Trophoblast cell (in vitro differentiated cells and primary cell): ENCODE measurements at regions not wholly inside any gene's neighbourhood (a gene's known extent, or its start where the extent isn't known, plus 50 kb on each side); places are given as distances from the start of the nearest gene placed in this dataset.

Experiments
- DNase-seq, 2 donors: peaks; one replicate each; pipeline ENCODE4 v3.0.0-alpha.2; 2016
- H2AFZ ChIP-seq: 2 replicates; pipeline ENCODE4 v1.6.1; 2013; ENCODE audit warnings: low read length, moderate library complexity, mild to moderate bottlenecking; ENCODE audit not compliant: insufficient read depth, poor library complexity
- H2AK5ac ChIP-seq: 2 replicates; pipeline ENCODE4 v1.6.1; 2013; ENCODE audit warnings: mild to moderate bottlenecking, low read length
- H2BK120ac ChIP-seq: 2 replicates; pipeline ENCODE4 v1.6.1; 2013; ENCODE audit warnings: low read length, mild to moderate bottlenecking, moderate library complexity; ENCODE audit not compliant: insufficient read depth, poor library complexity
- H2BK12ac ChIP-seq: 2 replicates; pipeline ENCODE4 v1.6.1; 2013; ENCODE audit warnings: mild to moderate bottlenecking, low read length, moderate library complexity
- H2BK5ac ChIP-seq: 2 replicates; pipeline ENCODE4 v1.6.1; 2013; ENCODE audit warnings: low read length, low read depth, moderate library complexity, mild to moderate bottlenecking; ENCODE audit not compliant: poor library complexity
- H3K14ac ChIP-seq: 2 replicates; pipeline ENCODE4 v1.6.1; 2013; ENCODE audit warnings: mild to moderate bottlenecking, low read length
- H3K18ac ChIP-seq: 2 replicates; pipeline ENCODE4 v1.6.1; 2013; ENCODE audit warnings: mild to moderate bottlenecking, low read length
- H3K23ac ChIP-seq: 2 replicates; pipeline ENCODE4 v1.6.1; 2013; ENCODE audit warnings: low read length
- H3K27ac ChIP-seq: 2 replicates; pipeline ENCODE4 v1.5.1; 2013; ENCODE audit warnings: low read depth, mild to moderate bottlenecking, inconsistent platforms, low read length, moderate library complexity
- H3K27me3 ChIP-seq: 2 replicates; pipeline ENCODE4 v1.6.1; 2013; ENCODE audit warnings: inconsistent platforms, mild to moderate bottlenecking, low read length, moderate library complexity; ENCODE audit not compliant: insufficient read depth
- H3K36me3 ChIP-seq, 2 experiments: 1 replicate in 1 of 2; 2 replicates in 1 of 2; pipeline ENCODE4 v1.6.1; 2013; ENCODE audit warnings: low read length in 2 of 2, mild to moderate bottlenecking in 2 of 2, moderate library complexity in 1 of 2; ENCODE audit not compliant: insufficient read depth in 2 of 2, control insufficient read depth in 1 of 2
- H3K4ac ChIP-seq: 2 replicates; pipeline ENCODE4 v1.6.1; 2013; ENCODE audit warnings: low read depth, mild to moderate bottlenecking, low read length, moderate library complexity
- H3K4me1 ChIP-seq, 2 experiments: 1 replicate in 1 of 2; 2 replicates in 1 of 2; pipeline ENCODE4 v1.6.1; 2013; ENCODE audit warnings: low read length in 2 of 2, mild to moderate bottlenecking in 2 of 2, moderate library complexity in 1 of 2; ENCODE audit not compliant: insufficient read depth in 2 of 2, control insufficient read depth in 1 of 2
- H3K4me2 ChIP-seq: 2 replicates; pipeline ENCODE4 v1.6.1; 2013; ENCODE audit warnings: inconsistent platforms, mild to moderate bottlenecking, low read length, moderate library complexity
- H3K4me3 ChIP-seq: 2 replicates; pipeline ENCODE4 v1.5.1; 2013; ENCODE audit warnings: mild to moderate bottlenecking, low read depth, low read length, inconsistent platforms
- H3K79me1 ChIP-seq: one replicate; pipeline ENCODE4 v1.6.1; 2013; ENCODE audit warnings: low read length
- H3K79me2 ChIP-seq: 2 replicates; pipeline ENCODE4 v1.6.1; 2013; ENCODE audit warnings: low read length, mild to moderate bottlenecking; ENCODE audit not compliant: control insufficient read depth, insufficient read depth, poor library complexity
- H3K9ac ChIP-seq: 2 replicates; pipeline ENCODE4 v1.6.1; 2013; ENCODE audit warnings: mild to moderate bottlenecking, low read length
- H3K9me3 ChIP-seq: 2 replicates; pipeline ENCODE4 v1.6.1; 2013; ENCODE audit warnings: low read depth, mild to moderate bottlenecking, control low read depth, inconsistent platforms, low read length; ENCODE audit not compliant: insufficient read depth
- H4K12ac ChIP-seq: 2 replicates; pipeline ENCODE4 v1.6.1; 2013; ENCODE audit warnings: low read depth, mild to moderate bottlenecking, low read length, moderate library complexity
- H4K8ac ChIP-seq: 2 replicates; pipeline ENCODE4 v1.6.1; 2013; ENCODE audit warnings: low read depth, mild to moderate bottlenecking, low read length, moderate library complexity
- H4K91ac ChIP-seq: one replicate; pipeline ENCODE4 v1.6.1; 2013; ENCODE audit warnings: low read depth, mild to moderate bottlenecking, low read length, moderate library complexity
- WGBS: extraction: QIAGEN DNeasy Blood & Tissue Kit; methylation state at CpG from one replicate; pipeline ENCODE4 v1.1.7; 2013; ENCODE audit warnings: missing lambda C conversion rate; ENCODE audit not compliant: insufficient read length, insufficient coverage; ENCODE audit errors: extremely low coverage; 5-methylcytosine and 5-hydroxymethylcytosine counted together

GRCh38 chr14:38808734-38809455, 294.1 kb downstream of the SEC23A start:
- Histone ChIP-seq H4K8ac (peak overlapping the region; percentile 16), H3K9ac (no peak overlapping the region), H2BK12ac (no peak overlapping the region), H3K36me3 (no peaks in the 10 kb centered on the region), H2BK120ac (no peak overlapping the region), H3K23ac (no peak overlapping the region), H3K27me3 (no peaks in the 10 kb centered on the region), H4K91ac (no peak overlapping the region), H3K4me2 (no peak overlapping the region), H3K4me1 (no peaks in the 10 kb centered on the region), H3K79me1 (no peaks in the 10 kb centered on the region), H2AFZ (no peak overlapping the region), H3K4me3 (no peak overlapping the region), H2AK5ac (no peak overlapping the region), H3K27ac (no peak overlapping the region), H3K79me2 (no peaks in the 10 kb centered on the region), H4K12ac (peak overlapping the region; percentile 47), H3K9me3 (no peaks in the 10 kb centered on the region), H2BK5ac (no peak overlapping the region), H3K14ac (no peak overlapping the region), H3K4ac (no peak overlapping the region), H3K18ac (no peak overlapping the region)
- no CpG with 5 or more reads among the region's 7 CpGs for WGBS
- no peak for DNase-seq

GRCh38 chr14:38799671-38800070, 303.4 kb downstream of the SEC23A start:
- no peak overlapping the region for H3K23ac ChIP-seq
- H3K4me2 ChIP-seq, result no peak overlapping the region
- H3K79me2 ChIP-seq, result no peaks in the 10 kb centered on the region
- H3K4me1 ChIP-seq, result no peaks in the 10 kb centered on the region
- H2BK120ac ChIP-seq, result no peak overlapping the region
- no peak overlapping the region for H4K8ac ChIP-seq
- H3K9ac ChIP-seq, result no peak overlapping the region
- no peak for DNase-seq
- H2BK5ac ChIP-seq, result no peak overlapping the region
- no peak overlapping the region for H4K91ac ChIP-seq
- no peak overlapping the region for H3K14ac ChIP-seq
- WGBS, result no CpG with 5 or more reads among the region's 2 CpGs
- no peak overlapping the region for H3K18ac ChIP-seq
- no peak overlapping the region for H4K12ac ChIP-seq
- H3K4me3 ChIP-seq, result no peak overlapping the region
- H3K36me3 ChIP-seq, result no peaks in the 10 kb centered on the region
- H2AFZ ChIP-seq, result no peak overlapping the region
- peaks cover 4% of the 10 kb centered on the region for H3K9me3 ChIP-seq
- H3K4ac ChIP-seq, result no peak overlapping the region
- H3K27me3 ChIP-seq, result no peaks in the 10 kb centered on the region
- H2AK5ac ChIP-seq, result no peak overlapping the region
- no peak overlapping the region for H2BK12ac ChIP-seq
- no peak overlapping the region for H3K27ac ChIP-seq
- H3K79me1 ChIP-seq, result no peaks in the 10 kb centered on the region

GRCh38 chr14:38794677-38795076, 308.4 kb downstream of the SEC23A start:
- Histone ChIP-seq H3K9me3 (peaks cover 2% of the 10 kb centered on the region), H3K27me3 (no peaks in the 10 kb centered on the region), H2AK5ac (no peak overlapping the region), H3K79me2 (no peaks in the 10 kb centered on the region), H4K91ac (no peak overlapping the region), H3K79me1 (no peaks in the 10 kb centered on the region), H3K27ac (no peak overlapping the region), H2AFZ (no peak overlapping the region), H3K4me3 (no peak overlapping the region), H3K23ac (no peak overlapping the region), H2BK12ac (no peak overlapping the region), H3K18ac (no peak overlapping the region), H3K4me2 (no peak overlapping the region), H3K4ac (no peak overlapping the region), H3K14ac (no peak overlapping the region), H2BK120ac (no peak overlapping the region), H3K36me3 (no peaks in the 10 kb centered on the region), H4K12ac (no peak overlapping the region), H4K8ac (no peak overlapping the region), H3K9ac (no peak overlapping the region), H3K4me1 (no peaks in the 10 kb centered on the region), H2BK5ac (no peak overlapping the region)
- no peak for DNase-seq

GRCh38 chr14:38791862-38792261, 311.2 kb downstream of the SEC23A start:
- Histone ChIP-seq H3K4me1 (no peaks in the 10 kb centered on the region), H3K9me3 (no peaks in the 10 kb centered on the region), H4K12ac (no peak overlapping the region), H3K14ac (no peak overlapping the region), H4K8ac (no peak overlapping the region), H3K36me3 (no peaks in the 10 kb centered on the region), H3K27ac (no peak overlapping the region), H3K4ac (no peak overlapping the region), H3K79me1 (no peaks in the 10 kb centered on the region), H3K4me3 (no peak overlapping the region), H3K4me2 (no peak overlapping the region), H2BK5ac (no peak overlapping the region), H2AFZ (no peak overlapping the region), H2BK12ac (no peak overlapping the region), H2AK5ac (no peak overlapping the region), H3K9ac (no peak overlapping the region), H2BK120ac (no peak overlapping the region), H3K23ac (no peak overlapping the region), H3K27me3 (no peaks in the 10 kb centered on the region), H3K18ac (no peak overlapping the region), H4K91ac (no peak overlapping the region), H3K79me2 (no peaks in the 10 kb centered on the region)
- DNase-seq, result no peak
- no CpG with 5 or more reads among the region's 3 CpGs for WGBS
